ENCODE measurements at regions not wholly inside any gene's neighbourhood (a gene's known extent, or its start where the extent isn't known, plus 50 kb on each side); places are given as distances from the start of the nearest gene placed in this dataset.
A peak's percentile ranks its signal among the peaks of the same experiment; 100 is the strongest.

GRCh38 chr7:65558584-65558983, 184.9 kb downstream of the ZNF92 start:
- TF ChIP-seq SIN3A (IDR thresholded peaks at IDR 0.05; ENCODE audit: borderline replicate concordance, insufficient read depth, low read length) (peak; percentile 91; the same call in 1 of the 2 replicates), REST (IDR thresholded peaks at IDR 0.05; ENCODE audit: insufficient read depth in 1 of 2, low read depth in 2 of 2, low read length in 2 of 2) (peak in 1 of 2 experiments; percentile 57; a peak in 1 of 4 replicates)

GRCh38 chr7:65609131-65609530, 235.5 kb downstream of the ZNF92 start:
- TF ChIP-seq SIN3A (IDR thresholded peaks at IDR 0.05; ENCODE audit: borderline replicate concordance, insufficient read depth, low read length) (no peak), FOXP2 (optimal IDR thresholded peaks at IDR 0.05; ENCODE audit: borderline replicate concordance, extremely low read depth, extremely low read length, insufficient read depth) (no peak), TAF1 (IDR thresholded peaks at IDR 0.05; ENCODE audit: borderline replicate concordance, insufficient read depth, low read length) (no peak)

- TF ChIP-seq FOXP2 (optimal IDR thresholded peaks at IDR 0.05; ENCODE audit: borderline replicate concordance, extremely low read depth, extremely low read length, insufficient read depth) (no peak), POLR2AphosphoS5 (IDR thresholded peaks at IDR 0.05; ENCODE audit: low read depth, low read length) (no peak), TAF1 (IDR thresholded peaks at IDR 0.05; ENCODE audit: borderline replicate concordance, insufficient read depth, low read length) (no peak), REST (IDR thresholded peaks at IDR 0.05; ENCODE audit: insufficient read depth in 1 of 2, low read depth in 2 of 2, low read length in 2 of 2) (no peak), SIN3A (IDR thresholded peaks at IDR 0.05; ENCODE audit: borderline replicate concordance, insufficient read depth, low read length) (no peak)
Measured at GRCh38 chr7:65722361-65722792, 150.5 kb upstream of the VKORC1L1 start.

- TF ChIP-seq REST (IDR thresholded peaks at IDR 0.05; ENCODE audit: insufficient read depth in 1 of 2, low read depth in 2 of 2, low read length in 2 of 2) (no peak), POLR2AphosphoS5 (IDR thresholded peaks at IDR 0.05; ENCODE audit: low read depth, low read length) (no peak), SIN3A (IDR thresholded peaks at IDR 0.05; ENCODE audit: borderline replicate concordance, insufficient read depth, low read length) (no peak), FOXP2 (optimal IDR thresholded peaks at IDR 0.05; ENCODE audit: borderline replicate concordance, extremely low read depth, extremely low read length, insufficient read depth) (no peak), TAF1 (IDR thresholded peaks at IDR 0.05; ENCODE audit: borderline replicate concordance, insufficient read depth, low read length) (no peak)
Measured at GRCh38 chr7:65731129-65731528, 141.7 kb upstream of the VKORC1L1 start.

- TF ChIP-seq REST (IDR thresholded peaks at IDR 0.05; ENCODE audit: insufficient read depth in 1 of 2, low read depth in 2 of 2, low read length in 2 of 2) (no peak), TAF1 (IDR thresholded peaks at IDR 0.05; ENCODE audit: borderline replicate concordance, insufficient read depth, low read length) (no peak), SIN3A (IDR thresholded peaks at IDR 0.05; ENCODE audit: borderline replicate concordance, insufficient read depth, low read length) (no peak), FOXP2 (optimal IDR thresholded peaks at IDR 0.05; ENCODE audit: borderline replicate concordance, extremely low read depth, extremely low read length, insufficient read depth) (no peak), POLR2AphosphoS5 (IDR thresholded peaks at IDR 0.05; ENCODE audit: low read depth, low read length) (peak; percentile 65)
Measured at GRCh38 chr7:65731562-65732035, 141.3 kb upstream of the VKORC1L1 start.

Data from PFSK-1 (cell line).